ENCODE measurements at regions not wholly inside any gene's neighbourhood (a gene's known extent, or its start where the extent isn't known, plus 50 kb on each side); places are given as distances from the start of the nearest gene placed in this dataset.

- TF ChIP-seq, protein P1, sequence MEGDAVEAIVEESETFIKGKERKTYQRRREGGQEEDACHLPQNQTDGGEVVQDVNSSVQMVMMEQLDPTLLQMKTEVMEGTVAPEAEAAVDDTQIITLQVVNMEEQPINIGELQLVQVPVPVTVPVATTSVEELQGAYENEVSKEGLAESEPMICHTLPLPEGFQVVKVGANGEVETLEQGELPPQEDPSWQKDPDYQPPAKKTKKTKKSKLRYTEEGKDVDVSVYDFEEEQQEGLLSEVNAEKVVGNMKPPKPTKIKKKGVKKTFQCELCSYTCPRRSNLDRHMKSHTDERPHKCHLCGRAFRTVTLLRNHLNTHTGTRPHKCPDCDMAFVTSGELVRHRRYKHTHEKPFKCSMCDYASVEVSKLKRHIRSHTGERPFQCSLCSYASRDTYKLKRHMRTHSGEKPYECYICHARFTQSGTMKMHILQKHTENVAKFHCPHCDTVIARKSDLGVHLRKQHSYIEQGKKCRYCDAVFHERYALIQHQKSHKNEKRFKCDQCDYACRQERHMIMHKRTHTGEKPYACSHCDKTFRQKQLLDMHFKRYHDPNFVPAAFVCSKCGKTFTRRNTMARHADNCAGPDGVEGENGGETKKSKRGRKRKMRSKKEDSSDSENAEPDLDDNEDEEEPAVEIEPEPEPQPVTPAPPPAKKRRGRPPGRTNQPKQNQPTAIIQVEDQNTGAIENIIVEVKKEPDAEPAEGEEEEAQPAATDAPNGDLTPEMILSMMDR (IDR thresholded peaks at IDR 0.05; ENCODE audit: insufficient read depth, low read length, poor library complexity, severe bottlenecking): no peak
- TF ChIP-seq EZH2phosphoT487 (conservative IDR thresholded peaks at IDR 0.05; ENCODE audit: low read length): no peak
These were observed 335.6 kb downstream of the BTG1 start for GRCh38 chr12:91810077-91810476.

All from SU-DHL-6 (cell line).